Prostate gland (tissue), 2 donors: ENCODE measurements at regions not wholly inside any gene's neighbourhood (a gene's known extent, or its start where the extent isn't known, plus 50 kb on each side); places are given as distances from the start of the nearest gene placed in this dataset.

ENCODE experiments used
- DNase-seq: peaks from one replicate; pipeline ENCODE4 v3.0.0-alpha.2; 2019; ENCODE audit warnings: low spot score
- H3K27ac ChIP-seq, 2 donors: fragments of 200-600 bp; sonication (generic); 2 replicates each; pipeline ENCODE4 v1.5.1; 2017 to 2019
- H3K27me3 ChIP-seq: fragments of 200-600 bp; sonication (generic); replicated peaks from 2 replicates; pipeline ENCODE4 v1.5.1; 2019; ENCODE audit not compliant: insufficient read depth
- H3K36me3 ChIP-seq, 2 donors: fragments of 200-600 bp; sonication (generic); 1 replicate in 1 of 2; 2 replicates in 1 of 2; pipeline versions ENCODE4 v1.5.1 to v1.8.1; 2017 to 2019
- H3K4me1 ChIP-seq: fragments of 200-600 bp; sonication (generic); replicated peaks from 2 replicates; pipeline ENCODE4 v1.5.1; 2019
- H3K4me3 ChIP-seq, 2 donors: fragments of 200-600 bp; sonication (generic); 2 replicates each; pipeline ENCODE4 v1.5.1; 2017 to 2019
- H3K9me3 ChIP-seq: fragments of 200-600 bp; sonication (generic); 2 replicates; pipeline ENCODE4 v1.5.1; 2017
- POLR2A ChIP-seq: fragments of 450-650 bp; IDR thresholded peaks from one replicate; pipeline ENCODE4 v1.6.1; 2016; ENCODE audit warnings: antibody characterized with exemption, mild to moderate bottlenecking
- POLR2AphosphoS5 ChIP-seq: sonication (generic); formaldehyde crosslinking; IDR thresholded peaks from one replicate; pipeline ENCODE4 v1.6.1; 2017; ENCODE audit warnings: antibody characterized with exemption
- WGBS: methylation state at CpG from one replicate; pipeline ENCODE4 v1.1.5; 2018; 5-methylcytosine and 5-hydroxymethylcytosine counted together
- intact Hi-C: fragments of 100-400 bp; cut with DNase I; formaldehyde crosslinking; loops from one replicate; pipeline ENCODE4 v1.14.2; 2022
- TF ChIP-seq, protein P1 (sequence below), 4 experiments: fragments of 200-600 bp in 2 of 4; fragments of 450-650 bp in 2 of 4; sonication (generic) in 2 of 4; IDR thresholded peaks; 1 replicate in 3 of 4; 2 replicates in 1 of 4; pipeline ENCODE4 v1.5.1; 2016 to 2019; ENCODE audit warnings: antibody characterized with exemption in 4 of 4, mild to moderate bottlenecking in 2 of 4, moderate library complexity in 2 of 4

GRCh38 chr5:162558120-162558519 is 490.5 kb downstream of the GABRG2 start:
- DNase-seq = no peak
- no peak overlapping the region for H3K27ac ChIP-seq
- H3K36me3 ChIP-seq = no peaks in the 10 kb centered on the region
- H3K4me1 ChIP-seq = no peaks in the 10 kb centered on the region
- WGBS = 91% methylated on average over 6 of the region's 6 CpGs
- no peak overlapping the region for H3K4me3 ChIP-seq
- H3K9me3 ChIP-seq = no peaks in the 10 kb centered on the region
- TF ChIP-seq, protein P1, sequence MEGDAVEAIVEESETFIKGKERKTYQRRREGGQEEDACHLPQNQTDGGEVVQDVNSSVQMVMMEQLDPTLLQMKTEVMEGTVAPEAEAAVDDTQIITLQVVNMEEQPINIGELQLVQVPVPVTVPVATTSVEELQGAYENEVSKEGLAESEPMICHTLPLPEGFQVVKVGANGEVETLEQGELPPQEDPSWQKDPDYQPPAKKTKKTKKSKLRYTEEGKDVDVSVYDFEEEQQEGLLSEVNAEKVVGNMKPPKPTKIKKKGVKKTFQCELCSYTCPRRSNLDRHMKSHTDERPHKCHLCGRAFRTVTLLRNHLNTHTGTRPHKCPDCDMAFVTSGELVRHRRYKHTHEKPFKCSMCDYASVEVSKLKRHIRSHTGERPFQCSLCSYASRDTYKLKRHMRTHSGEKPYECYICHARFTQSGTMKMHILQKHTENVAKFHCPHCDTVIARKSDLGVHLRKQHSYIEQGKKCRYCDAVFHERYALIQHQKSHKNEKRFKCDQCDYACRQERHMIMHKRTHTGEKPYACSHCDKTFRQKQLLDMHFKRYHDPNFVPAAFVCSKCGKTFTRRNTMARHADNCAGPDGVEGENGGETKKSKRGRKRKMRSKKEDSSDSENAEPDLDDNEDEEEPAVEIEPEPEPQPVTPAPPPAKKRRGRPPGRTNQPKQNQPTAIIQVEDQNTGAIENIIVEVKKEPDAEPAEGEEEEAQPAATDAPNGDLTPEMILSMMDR (IDR thresholded peaks at IDR 0.05) = no peak
- TF ChIP-seq POLR2AphosphoS5 (no peak), POLR2A (no peak)
- no peaks in the 10 kb centered on the region for H3K27me3 ChIP-seq
- intact Hi-C loops = no loop called here

DNA sequence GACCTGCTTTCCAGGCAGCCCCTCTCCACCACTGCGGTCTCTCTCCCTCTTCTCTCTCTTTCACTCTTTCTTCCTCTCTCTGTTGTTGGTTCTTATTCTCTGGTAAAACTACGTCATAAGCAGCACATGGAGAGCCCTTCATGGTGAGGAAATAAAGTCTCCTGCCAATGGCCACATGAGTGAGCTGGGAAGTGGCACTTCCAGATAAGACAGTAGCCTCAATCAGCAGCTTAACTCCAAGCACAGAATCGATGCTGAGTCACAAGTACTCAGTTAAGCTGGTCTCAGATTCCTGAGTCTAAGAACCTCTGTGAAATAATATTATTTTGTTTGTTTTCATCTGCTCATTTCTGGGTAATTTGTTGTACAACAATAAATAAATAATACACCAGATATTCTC is 500.1 kb downstream of the GABRG2 start:
- H3K27me3 ChIP-seq = no peaks in the 10 kb centered on the region
- no peak for DNase-seq
- H3K9me3 ChIP-seq = no peaks in the 10 kb centered on the region
- H3K4me1 ChIP-seq = no peaks in the 10 kb centered on the region
- no peaks in the 10 kb centered on the region for H3K36me3 ChIP-seq
- TF ChIP-seq, protein P1 (IDR thresholded peaks at IDR 0.05) = no peak
- TF ChIP-seq POLR2AphosphoS5 (no peak), POLR2A (no peak)
- no peak overlapping the region for H3K27ac ChIP-seq
- H3K4me3 ChIP-seq = no peak overlapping the region
- intact Hi-C loops = no loop called here
- 84% methylated on average over 3 of the region's 3 CpGs for WGBS

DNA sequence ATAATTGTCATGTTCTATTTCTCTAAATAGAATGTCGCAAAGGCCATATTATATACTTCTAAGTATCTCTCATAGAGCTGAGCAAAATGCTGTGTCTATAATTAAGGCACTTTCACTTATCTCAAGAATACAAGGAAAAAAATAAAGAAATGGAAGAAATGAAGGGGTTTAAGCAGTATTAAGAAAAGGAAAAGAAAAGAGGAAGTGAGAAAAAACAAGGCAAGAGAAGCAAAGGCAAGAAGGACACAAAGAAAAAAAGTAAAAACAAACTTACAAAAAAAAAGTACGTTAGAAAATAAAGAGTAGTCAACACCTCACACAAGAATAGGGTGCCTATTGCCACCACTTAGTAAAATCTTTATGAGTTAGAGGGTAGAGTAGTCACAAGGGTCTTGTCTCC is 506.2 kb downstream of the GABRG2 start:
- Histone ChIP-seq H3K4me3 (no peak overlapping the region), H3K4me1 (no peaks in the 10 kb centered on the region), H3K27me3 (no peaks in the 10 kb centered on the region), H3K27ac (no peak overlapping the region), H3K9me3 (no peaks in the 10 kb centered on the region), H3K36me3 (no peaks in the 10 kb centered on the region)
- DNase-seq = no peak
- intact Hi-C loops = no loop called here
- 87% methylated on average over 2 of the region's 2 CpGs for WGBS
- no peak for TF ChIP-seq POLR2AphosphoS5

GRCh38 chr5:162591724-162592123 is 524.2 kb downstream of the GABRG2 start:
- H3K9me3 ChIP-seq = no peaks in the 10 kb centered on the region
- H3K4me1 ChIP-seq = no peaks in the 10 kb centered on the region
- intact Hi-C loops = no loop called here
- DNase-seq = no peak
- H3K4me3 ChIP-seq = no peak overlapping the region
- no peak overlapping the region for H3K27ac ChIP-seq
- TF ChIP-seq, protein P1 (IDR thresholded peaks at IDR 0.05) = no peak
- TF ChIP-seq POLR2A (no peak), POLR2AphosphoS5 (no peak)
- no peaks in the 10 kb centered on the region for H3K36me3 ChIP-seq
- no peaks in the 10 kb centered on the region for H3K27me3 ChIP-seq

DNA sequence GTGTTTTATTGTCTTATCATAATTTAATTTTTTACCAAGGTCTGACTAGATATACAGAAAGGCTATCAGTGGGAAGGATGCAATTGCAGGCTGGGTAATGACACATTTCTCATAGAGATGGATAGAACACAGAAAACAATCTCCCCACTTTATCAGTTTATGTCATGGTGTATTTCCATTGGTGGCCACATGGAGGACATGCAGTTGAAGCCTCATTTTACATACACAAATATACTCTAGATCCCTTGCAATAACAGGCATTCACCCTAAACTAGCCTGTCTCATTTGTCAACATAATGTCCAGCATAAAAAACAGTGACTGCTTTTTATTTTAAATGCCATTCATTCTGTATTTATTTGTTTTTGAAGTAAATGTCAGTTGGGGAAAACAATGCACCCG is 526.3 kb downstream of the GABRG2 start:
- DNase-seq = no peak
- no peaks in the 10 kb centered on the region for H3K27me3 ChIP-seq
- 77% methylated on average over 1 of the region's 1 CpG for WGBS
- no peaks in the 10 kb centered on the region for H3K9me3 ChIP-seq
- TF ChIP-seq, protein P1 (IDR thresholded peaks at IDR 0.05) = peak in 2 of 4 experiments; percentile 10 to 28
- no peak for TF ChIP-seq POLR2A
- no peaks in the 10 kb centered on the region for H3K36me3 ChIP-seq
- no peak overlapping the region for H3K27ac ChIP-seq
- H3K4me3 ChIP-seq = no peak overlapping the region
- H3K4me1 ChIP-seq = no peaks in the 10 kb centered on the region
- intact Hi-C loops = no loop called here
